Kidney epithelial cell (primary cell): ENCODE measurements at regions not wholly inside any gene's neighbourhood (a gene's known extent, or its start where the extent isn't known, plus 50 kb on each side); places are given as distances from the start of the nearest gene placed in this dataset.
"Not testable (repeated sequence)": the region's sequence is repeated elsewhere in the genome, so short reads cannot be mapped to it uniquely, and the experiment has no call there.

ENCODE experiments used
- DNase-seq: peaks from one replicate; pipeline ENCODE4 v3.0.0-alpha.2; 2010; ENCODE audit warnings: low read depth
- H3K27me3 ChIP-seq: 2 replicates; pipeline ENCODE4 v1.6.0; 2011; ENCODE audit warnings: low read length; ENCODE audit not compliant: control insufficient read depth, insufficient read depth
- H3K36me3 ChIP-seq: 2 replicates; pipeline ENCODE4 v1.5.1; 2011; ENCODE audit warnings: low read length; ENCODE audit not compliant: control insufficient read depth, insufficient read depth
- H3K4me3 ChIP-seq: 2 replicates; pipeline ENCODE4 v1.5.1; 2011; ENCODE audit warnings: low read depth, mild to moderate bottlenecking, control low read depth, low read length
- TF ChIP-seq, protein P1 (sequence below): IDR thresholded peaks from 2 replicates; pipeline ENCODE4 v1.5.1; 2011; ENCODE audit warnings: mild to moderate bottlenecking, moderate library complexity, low read length, control low read depth, inconsistent platforms; ENCODE audit not compliant: insufficient read depth, poor library complexity, severe bottlenecking

DNA sequence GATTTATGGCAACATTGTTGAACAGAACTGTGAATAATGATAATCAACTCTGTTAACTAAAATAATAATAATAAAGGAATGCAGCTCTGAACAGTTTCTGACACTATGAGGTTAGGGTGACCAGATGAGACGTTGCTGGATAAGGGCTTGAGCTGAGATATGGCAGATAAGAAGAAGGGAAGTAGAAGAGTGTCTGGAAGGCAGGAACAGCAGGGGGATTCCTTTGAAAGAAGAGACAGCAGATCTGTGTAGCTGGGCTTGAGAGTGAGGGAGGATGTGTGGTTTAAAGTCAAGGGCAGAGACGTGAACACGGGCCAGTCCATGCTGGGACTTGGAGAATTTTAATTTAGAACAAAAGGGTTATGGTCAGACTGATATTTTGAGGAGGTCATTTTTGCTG, 273.1 kb upstream of the SLC14A2 start:
- no peak for DNase-seq
- H3K27me3 ChIP-seq: no peaks in the 10 kb centered on the region
- H3K4me3 ChIP-seq: no peak overlapping the region
- H3K36me3 ChIP-seq: no peaks in the 10 kb centered on the region
- TF ChIP-seq, protein P1, sequence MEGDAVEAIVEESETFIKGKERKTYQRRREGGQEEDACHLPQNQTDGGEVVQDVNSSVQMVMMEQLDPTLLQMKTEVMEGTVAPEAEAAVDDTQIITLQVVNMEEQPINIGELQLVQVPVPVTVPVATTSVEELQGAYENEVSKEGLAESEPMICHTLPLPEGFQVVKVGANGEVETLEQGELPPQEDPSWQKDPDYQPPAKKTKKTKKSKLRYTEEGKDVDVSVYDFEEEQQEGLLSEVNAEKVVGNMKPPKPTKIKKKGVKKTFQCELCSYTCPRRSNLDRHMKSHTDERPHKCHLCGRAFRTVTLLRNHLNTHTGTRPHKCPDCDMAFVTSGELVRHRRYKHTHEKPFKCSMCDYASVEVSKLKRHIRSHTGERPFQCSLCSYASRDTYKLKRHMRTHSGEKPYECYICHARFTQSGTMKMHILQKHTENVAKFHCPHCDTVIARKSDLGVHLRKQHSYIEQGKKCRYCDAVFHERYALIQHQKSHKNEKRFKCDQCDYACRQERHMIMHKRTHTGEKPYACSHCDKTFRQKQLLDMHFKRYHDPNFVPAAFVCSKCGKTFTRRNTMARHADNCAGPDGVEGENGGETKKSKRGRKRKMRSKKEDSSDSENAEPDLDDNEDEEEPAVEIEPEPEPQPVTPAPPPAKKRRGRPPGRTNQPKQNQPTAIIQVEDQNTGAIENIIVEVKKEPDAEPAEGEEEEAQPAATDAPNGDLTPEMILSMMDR: no peak

DNA sequence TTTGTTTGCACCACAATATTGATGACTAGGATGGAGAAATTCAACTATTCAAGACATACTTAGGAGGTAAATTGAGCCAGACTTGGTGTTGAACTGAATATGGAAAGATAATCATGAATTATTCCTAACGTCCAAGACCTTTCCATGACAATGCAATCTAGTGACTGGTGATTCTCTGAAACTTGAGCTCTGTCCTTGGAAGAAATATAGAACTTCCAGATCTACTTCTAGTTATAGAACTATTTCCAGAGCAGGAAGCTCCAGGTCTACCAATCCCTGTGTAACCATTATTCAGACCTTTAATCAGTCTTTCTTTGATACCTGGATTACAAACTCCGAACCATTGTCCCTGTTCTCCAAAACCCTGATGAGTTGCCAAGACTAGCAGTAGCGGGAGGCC, 272.6 kb upstream of the SLC14A2 start:
- no peaks in the 10 kb centered on the region for H3K27me3 ChIP-seq
- DNase-seq: no peak
- no peaks in the 10 kb centered on the region for H3K36me3 ChIP-seq
- TF ChIP-seq, protein P1: no peak
- no peak overlapping the region for H3K4me3 ChIP-seq

DNA sequence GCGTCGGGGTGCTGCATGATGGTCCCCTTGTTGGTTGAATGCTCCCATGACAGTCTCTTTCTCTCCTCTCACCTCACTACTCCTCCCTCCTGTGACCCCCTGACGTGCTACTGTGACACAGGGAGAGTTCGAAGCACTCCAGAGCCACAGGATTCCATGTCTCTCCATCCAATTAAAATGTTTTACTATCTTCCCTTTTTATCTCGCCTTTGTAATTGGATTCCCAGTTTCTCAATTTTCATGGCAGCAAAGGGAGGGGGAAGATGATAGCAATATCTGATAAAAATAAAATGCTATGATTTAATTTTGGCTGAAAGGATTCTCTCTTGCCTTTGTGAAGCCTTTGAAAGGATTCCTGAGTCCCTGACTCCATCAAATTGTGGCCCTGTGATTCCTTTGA, 271.9 kb upstream of the SLC14A2 start:
- TF ChIP-seq, protein P1: no peak
- no peaks in the 10 kb centered on the region for H3K36me3 ChIP-seq
- no peak for DNase-seq
- H3K27me3 ChIP-seq: no peaks in the 10 kb centered on the region
- no peak overlapping the region for H3K4me3 ChIP-seq

DNA sequence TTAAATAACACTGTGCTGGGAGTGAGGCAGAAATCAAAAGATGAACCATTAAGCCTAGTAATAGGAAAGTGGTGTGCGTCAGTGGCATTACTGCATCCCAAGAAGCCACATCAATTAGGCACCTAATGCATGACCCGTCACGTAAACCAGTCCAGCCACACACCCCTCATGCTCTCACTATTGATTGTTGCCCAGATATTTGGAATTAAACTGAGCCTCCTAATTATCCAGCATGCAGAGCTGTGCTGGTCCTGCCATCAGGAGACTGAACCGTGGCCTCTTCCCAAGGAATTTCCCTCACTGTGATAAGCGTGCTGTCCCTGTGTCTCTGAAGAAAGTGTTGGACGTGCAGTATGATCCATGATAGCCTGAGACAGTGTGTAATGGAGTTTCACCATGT, 270.6 kb upstream of the SLC14A2 start:
- H3K4me3 ChIP-seq, H3K36me3 ChIP-seq, H3K27me3 ChIP-seq, DNase-seq: not testable (repeated sequence)

DNA sequence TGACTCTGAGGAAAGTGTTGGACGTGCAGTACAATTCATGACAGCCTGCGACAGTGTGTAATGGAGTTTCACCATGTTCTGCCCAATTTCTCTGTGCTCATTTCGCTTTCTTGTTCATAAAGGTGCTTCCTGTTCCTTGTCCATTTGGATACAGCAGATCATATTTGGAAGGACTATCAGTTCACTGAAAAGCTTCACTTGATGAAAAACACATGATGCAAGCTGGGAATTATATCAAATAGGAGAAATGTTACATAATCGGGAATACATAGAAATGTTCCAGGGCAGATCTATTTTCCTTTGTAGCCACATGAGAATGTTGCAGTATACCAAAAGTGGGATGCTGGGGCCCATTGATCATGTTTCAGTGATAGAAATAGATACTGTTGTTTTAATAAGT, 266.3 kb upstream of the SLC14A2 start:
- Histone ChIP-seq H3K4me3 (no peak overlapping the region), H3K36me3 (no peaks in the 10 kb centered on the region), H3K27me3 (no peaks in the 10 kb centered on the region)
- no peak for DNase-seq
- TF ChIP-seq, protein P1: no peak

DNA sequence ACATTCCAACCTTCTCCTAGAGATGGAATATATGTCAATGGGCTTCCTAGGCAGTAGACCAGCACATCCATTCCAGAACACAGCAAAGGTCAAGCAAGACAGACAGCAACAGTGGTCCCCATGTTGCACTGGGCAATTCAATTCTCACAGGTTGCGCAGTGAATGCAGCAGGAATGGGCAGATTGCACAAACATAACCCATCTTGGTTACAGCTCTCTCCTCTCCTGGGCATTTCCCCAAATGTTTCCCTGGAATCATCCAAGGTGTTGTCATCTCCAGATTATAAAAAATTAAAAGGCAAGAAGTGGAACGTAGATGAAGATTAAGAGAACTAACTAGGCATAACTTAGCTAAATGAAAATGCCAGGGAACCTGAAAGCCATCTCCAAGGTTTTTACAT, 265.8 kb upstream of the SLC14A2 start:
- H3K4me3 ChIP-seq: no peak overlapping the region
- no peaks in the 10 kb centered on the region for H3K36me3 ChIP-seq
- DNase-seq: no peak
- TF ChIP-seq, protein P1: no peak
- H3K27me3 ChIP-seq: no peaks in the 10 kb centered on the region
